K562 (cell line): ENCODE measurements at regions not wholly inside any gene's neighbourhood (a gene's known extent, or its start where the extent isn't known, plus 50 kb on each side); places are given as distances from the start of the nearest gene placed in this dataset.

Experiments
- ATAC-seq: fragments of 200-7000 bp; cut with Tn5 transposase; 3 replicates; pipeline ENCODE4 v1.9.1; 2020; ENCODE audit warnings: moderate library complexity
- BruUV-seq: library from RNA; stranded (reverse); fragments of 400-500 nt; replicated peaks from 2 replicates; lab custom pipeline; 2021; lab: Mats Ljungman, UMichigan
- CTCF ChIA-PET: fragments of 300-600 bp; formaldehyde crosslinking; extraction: SDS; loops from one replicate; lab custom pipeline; 2021; ENCODE audit warnings: low intra/inter-chr PET ratio; lab: Yijun Ruan, JAX
- POLR2A ChIA-PET: fragments of 300-600, 350-650 bp; sonication (Branson Sonifier 250); formaldehyde crosslinking; extraction: SDS; loops from one replicate; lab custom pipeline; 2021; ENCODE audit warnings: antibody characterized with exemption, inconsistent platforms; lab: Yijun Ruan, JAX
- DNase-seq, 4 experiments: peaks; one replicate each; pipeline versions ENCODE4 v3.0.0 to v3.0.0-alpha.2; 2011 to 2018; ENCODE audit warnings: low spot score in 3 of 4, mixed read lengths in 3 of 4; ENCODE audit errors: extremely low read depth in 1 of 4
- FAIRE-seq: peaks from 2 replicates; lab custom pipeline; 2011; peaks lifted over from hg19 to GRCh38; lab: Jason Lieb, UNC
- H2AFZ ChIP-seq: 2 replicates; pipeline ENCODE4 v1.6.0; 2011; ENCODE audit warnings: low read depth, low read length, control low read depth, inconsistent platforms
- H3K27ac ChIP-seq: fragments of 200-600 bp; 3 replicates; pipeline ENCODE4 v1.8.0; 2011; ENCODE audit warnings: low read depth, mild to moderate bottlenecking, control low read depth, inconsistent platforms, low read length, moderate library complexity, mixed read lengths; ENCODE audit errors: extremely low read depth
- H3K27me3 ChIP-seq, 2 experiments: fragments of 300-600 bp in 1 of 2; 2 replicates in 1 of 2; 3 replicates in 1 of 2; pipeline versions ENCODE4 v1.6.0 to v1.8.0; 2011; ENCODE audit warnings: inconsistent platforms in 2 of 2, low read length in 2 of 2, mild to moderate bottlenecking in 1 of 2, mixed read lengths in 1 of 2, moderate library complexity in 1 of 2; ENCODE audit not compliant: control insufficient read depth in 2 of 2, insufficient read depth in 2 of 2
- H3K36me3 ChIP-seq: fragments of 300-600 bp; 3 replicates; pipeline ENCODE4 v1.8.0; 2011; ENCODE audit warnings: mild to moderate bottlenecking, low read length, inconsistent platforms; ENCODE audit not compliant: control insufficient read depth, insufficient read depth
- H3K4me1 ChIP-seq, 2 experiments: fragments of 200-600 bp in 1 of 2; replicated peaks in 1 of 2; 2 replicates in 1 of 2; 3 replicates in 1 of 2; pipeline versions ENCODE4 v1.5.1 to v1.8.0; 2011; ENCODE audit warnings: inconsistent platforms in 2 of 2, low read length in 2 of 2, mild to moderate bottlenecking in 1 of 2, mixed read lengths in 1 of 2, moderate library complexity in 1 of 2; ENCODE audit not compliant: control insufficient read depth in 2 of 2, insufficient read depth in 2 of 2
- H3K4me2 ChIP-seq: 2 replicates; pipeline ENCODE4 v1.6.1; 2011; ENCODE audit warnings: low read length, control low read depth, inconsistent platforms, mixed read lengths; ENCODE audit not compliant: insufficient read depth
- H3K4me3 ChIP-seq: fragments of 200-600 bp; sonication (generic), shearing (Covaris generic); 2 replicates; pipeline ENCODE4 v1.5.1; 2016; ENCODE audit warnings: control low read depth, inconsistent platforms
- H3K79me2 ChIP-seq: fragments of 200-600 bp; 3 replicates; pipeline ENCODE4 v1.8.0; 2011; ENCODE audit warnings: low read length, inconsistent platforms; ENCODE audit not compliant: control insufficient read depth, insufficient read depth
- H3K9ac ChIP-seq, 2 experiments: 2 replicates each; pipeline versions ENCODE4 v1.6.0 to v1.6.1; 2011; ENCODE audit warnings: low read depth in 2 of 2, low read length in 2 of 2, control low read depth in 1 of 2, inconsistent platforms in 1 of 2, mild to moderate bottlenecking in 1 of 2, mixed read lengths in 1 of 2; ENCODE audit not compliant: insufficient read depth in 1 of 2
- H3K9me1 ChIP-seq: one replicate; pipeline ENCODE4 v1.6.0; 2011; ENCODE audit warnings: inconsistent platforms, mild to moderate bottlenecking, low read length, moderate library complexity; ENCODE audit not compliant: control insufficient read depth, insufficient read depth
- H3K9me3 ChIP-seq: replicated peaks from 2 replicates; pipeline ENCODE4 v1.5.1; 2011; ENCODE audit warnings: low read depth, low read length, inconsistent platforms; ENCODE audit not compliant: control insufficient read depth, insufficient read depth
- H4K20me1 ChIP-seq: replicated peaks from 2 replicates; pipeline ENCODE4 v1.6.1; 2011; ENCODE audit warnings: low read length, inconsistent platforms, mixed read lengths; ENCODE audit not compliant: control insufficient read depth, insufficient read depth
- ADNP ChIP-seq: fragments of 200-800 bp; sonication (Bioruptor generic); IDR thresholded peaks from 2 replicates; pipeline ENCODE4 v1.6.1; 2016; ENCODE audit warnings: missing genetic modification characterization, missing compliant biosample characterization
- ARID2 ChIP-seq: fragments of 450-650 bp; IDR thresholded peaks from 2 replicates; pipeline ENCODE4 v1.6.1; 2017; ENCODE audit warnings: antibody characterized with exemption, mild to moderate bottlenecking
- CREB5 ChIP-seq: fragments of 250-450 bp; sonication (Bioruptor Pico); IDR thresholded peaks from 2 replicates; pipeline ENCODE4 v1.5.0; 2020; ENCODE audit warnings: mild to moderate bottlenecking
- ETS2 ChIP-seq: IDR thresholded peaks from 2 replicates; pipeline ENCODE4 v1.6.1; 2016; ENCODE audit warnings: borderline replicate concordance, missing genetic modification characterization, mild to moderate bottlenecking, moderate library complexity, missing compliant biosample characterization; ENCODE audit not compliant: poor library complexity, severe bottlenecking
- KDM1A ChIP-seq, 2 experiments: fragments of 450-650 bp; IDR thresholded peaks; 2 replicates each; pipeline ENCODE4 v1.6.1; 2016; ENCODE audit warnings: mild to moderate bottlenecking in 2 of 2
- MCM2 ChIP-seq: fragments of 450-650 bp; IDR thresholded peaks from 2 replicates; pipeline ENCODE4 v1.6.1; 2017; ENCODE audit warnings: low read depth, mild to moderate bottlenecking
- OTX1 ChIP-seq: fragments of 450-650 bp; formaldehyde crosslinking; IDR thresholded peaks from 2 replicates; pipeline ENCODE4 v1.4.0; 2022; ENCODE audit warnings: mild to moderate bottlenecking
- POLR2AphosphoS5 ChIP-seq: IDR thresholded peaks from 2 replicates; pipeline ENCODE4 v1.6.1; 2011; ENCODE audit warnings: mild to moderate bottlenecking, low read depth, low read length, moderate library complexity; ENCODE audit not compliant: control insufficient read depth, insufficient read depth
- SIN3B ChIP-seq: fragments of 450-650 bp; IDR thresholded peaks from 2 replicates; pipeline ENCODE4 v1.6.1; 2017; ENCODE audit warnings: low read depth, mild to moderate bottlenecking, moderate library complexity
- SMARCC2 ChIP-seq: fragments of 450-650 bp; IDR thresholded peaks from 2 replicates; pipeline ENCODE4 v1.6.1; 2017; ENCODE audit warnings: antibody characterized with exemption, moderate library complexity, mild to moderate bottlenecking, low read depth
- SRSF7 ChIP-seq: fragments of 200-400 bp; formaldehyde crosslinking; optimal IDR thresholded peaks from 2 replicates; pipeline ENCODE3; 2017; ENCODE audit warnings: mild to moderate bottlenecking, low read depth, low read length
- ZKSCAN8 ChIP-seq: fragments of 200-800 bp; sonication (Bioruptor generic); IDR thresholded peaks from 2 replicates; pipeline ENCODE4 v1.6.1; 2016; ENCODE audit warnings: missing genetic modification characterization, missing compliant biosample characterization
- ZNF175 ChIP-seq: fragments of 200-800 bp; sonication (Bioruptor generic); IDR thresholded peaks from 2 replicates; pipeline ENCODE4 v1.6.1; 2016; ENCODE audit warnings: low read depth, mild to moderate bottlenecking, missing genetic modification characterization, missing compliant biosample characterization
- ZNF584 ChIP-seq: fragments of 200-800 bp; sonication (Bioruptor generic); IDR thresholded peaks from 2 replicates; pipeline ENCODE4 v1.6.1; 2016; ENCODE audit warnings: low read depth, mild to moderate bottlenecking, missing genetic modification characterization, missing compliant biosample characterization
- ZNF609 ChIP-seq: sonication (generic); formaldehyde crosslinking; IDR thresholded peaks from 2 replicates; pipeline ENCODE4 v1.8.1; 2023; ENCODE audit warnings: missing genetic modification reagents, mild to moderate bottlenecking, borderline replicate concordance
- WGBS: fragments of 100-300 bp; shearing (Covaris generic); methylation state at CpG from one replicate; pipeline ENCODE4 v1.1.6; 2016; ENCODE audit warnings: low coverage, mixed read lengths; ENCODE audit not compliant: insufficient coverage; ENCODE audit errors: missing lambda C conversion rate; 5-methylcytosine and 5-hydroxymethylcytosine counted together
- in situ Hi-C: fragments of 300-500 bp; cut with MboI; formaldehyde crosslinking; loops from 4 replicates; pipeline ENCODE4 v1.15.0; 2018; ENCODE audit warnings: inconsistent platforms, mixed read lengths
- intact Hi-C: fragments of 100-400 bp; cut with micrococcal nuclease; formaldehyde crosslinking; loops from 2 replicates; pipeline ENCODE4 v1.14.2; 2022

GRCh38 chr2:60351321-60351720, 202.1 kb downstream of the BCL11A start (continued):
- TF ChIP-seq KDM1A (IDR thresholded peaks at IDR 0.05), result no peak
- no peak for TF ChIP-seq ARID2
- no peak for TF ChIP-seq MCM2
- no peak for TF ChIP-seq CREB5
- no peak for TF ChIP-seq SMARCC2
- TF ChIP-seq POLR2AphosphoS5, result no peak

- H3K4me2 ChIP-seq, result no peak overlapping the region
- H3K27me3 ChIP-seq, result peaks cover 7 to 18% of the 10 kb centered on the region in 2 experiments; a peak in 3 of 5 replicates
- H3K9me3 ChIP-seq, result no peaks in the 10 kb centered on the region
- no peaks in the 10 kb centered on the region for H3K36me3 ChIP-seq
- POLR2A ChIA-PET, result interaction anchor here (0.6 kb wide), 1 partner anchor 1383 kb away, joined by 3 read pairs; no protein-coding TSS in a partner anchor
- 0% methylated on average over 4 of the region's 4 CpGs for WGBS
- no peak for DNase-seq
- intact Hi-C loops, result no loop called here
- ATAC-seq, result no peak
- H3K9me1 ChIP-seq, result no peaks in the 10 kb centered on the region
- H2AFZ ChIP-seq, result no peak overlapping the region
- TF ChIP-seq ZNF584 (no peak), ADNP (tag) (no peak), ZNF609 (CRISPR knock-in tag) (no peak), ZNF175 (CRISPR knock-in tag) (no peak), ZKSCAN8 (no peak), SIN3B (no peak), OTX1 (CRISPR knock-in tag) (no peak), ETS2 (tag) (no peak), SRSF7 (no peak)
- TF ChIP-seq, all 486 proteins: peak for 0
- no peak for FAIRE-seq
- H3K4me3 ChIP-seq, result no peak overlapping the region
- H4K20me1 ChIP-seq, result no peaks in the 10 kb centered on the region
- CTCF ChIA-PET, result no interaction called here
- H3K27ac ChIP-seq, result no peak overlapping the region
- H3K4me1 ChIP-seq, result no peaks in the 10 kb centered on the region
- in situ Hi-C loops, result no loop called here
- H3K79me2 ChIP-seq, result no peaks in the 10 kb centered on the region
- BruUV-seq, result no TSS peak
- no peak overlapping the region for H3K9ac ChIP-seq
Measured at GRCh38 chr2:60350791-60351190, 202.7 kb downstream of the BCL11A start.
